GM12865 (cell line): ENCODE measurements at regions not wholly inside any gene's neighbourhood (a gene's known extent, or its start where the extent isn't known, plus 50 kb on each side); places are given as distances from the start of the nearest gene placed in this dataset.
A peak's percentile ranks its signal among the peaks of the same experiment; 100 is the strongest.

Experiments used
- DNase-seq: peaks from one replicate; pipeline ENCODE4 v3.0.0; 2010; ENCODE audit warnings: low read depth
- H3K4me3 ChIP-seq: 2 replicates; pipeline ENCODE4 v1.5.1; 2011; ENCODE audit warnings: mild to moderate bottlenecking, low read depth, low read length, control low read depth
- TF ChIP-seq, protein P1 (sequence below): IDR thresholded peaks from 2 replicates; pipeline ENCODE4 v1.5.1; 2011; ENCODE audit warnings: low read length, control low read depth, low read depth, inconsistent platforms; ENCODE audit not compliant: insufficient read depth; ENCODE audit errors: missing control alignments

- TF ChIP-seq, protein P1, sequence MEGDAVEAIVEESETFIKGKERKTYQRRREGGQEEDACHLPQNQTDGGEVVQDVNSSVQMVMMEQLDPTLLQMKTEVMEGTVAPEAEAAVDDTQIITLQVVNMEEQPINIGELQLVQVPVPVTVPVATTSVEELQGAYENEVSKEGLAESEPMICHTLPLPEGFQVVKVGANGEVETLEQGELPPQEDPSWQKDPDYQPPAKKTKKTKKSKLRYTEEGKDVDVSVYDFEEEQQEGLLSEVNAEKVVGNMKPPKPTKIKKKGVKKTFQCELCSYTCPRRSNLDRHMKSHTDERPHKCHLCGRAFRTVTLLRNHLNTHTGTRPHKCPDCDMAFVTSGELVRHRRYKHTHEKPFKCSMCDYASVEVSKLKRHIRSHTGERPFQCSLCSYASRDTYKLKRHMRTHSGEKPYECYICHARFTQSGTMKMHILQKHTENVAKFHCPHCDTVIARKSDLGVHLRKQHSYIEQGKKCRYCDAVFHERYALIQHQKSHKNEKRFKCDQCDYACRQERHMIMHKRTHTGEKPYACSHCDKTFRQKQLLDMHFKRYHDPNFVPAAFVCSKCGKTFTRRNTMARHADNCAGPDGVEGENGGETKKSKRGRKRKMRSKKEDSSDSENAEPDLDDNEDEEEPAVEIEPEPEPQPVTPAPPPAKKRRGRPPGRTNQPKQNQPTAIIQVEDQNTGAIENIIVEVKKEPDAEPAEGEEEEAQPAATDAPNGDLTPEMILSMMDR = no peak
- H3K4me3 ChIP-seq = no peak overlapping the region
- DNase-seq = no peak
Observed at GRCh38 chr3:28994161-28994905, 286.5 kb upstream of the RBMS3 start.

GRCh38 chr3:29004885-29005599 is 275.8 kb upstream of the RBMS3 start:
- TF ChIP-seq, protein P1 = no peak
- peak; percentile 61 for DNase-seq
- H3K4me3 ChIP-seq = no peak overlapping the region

GRCh38 chr3:29005862-29006261 is 275.0 kb upstream of the RBMS3 start:
- no peak overlapping the region for H3K4me3 ChIP-seq
- TF ChIP-seq, protein P1 = no peak
- DNase-seq = no peak

- no peak for DNase-seq
- TF ChIP-seq, protein P1 = no peak
- H3K4me3 ChIP-seq = no peak overlapping the region
Observed at GRCh38 chr3:29011441-29011840, 269.4 kb upstream of the RBMS3 start.

- no peak overlapping the region for H3K4me3 ChIP-seq
- no peak for DNase-seq
- TF ChIP-seq, protein P1 = no peak
Observed at GRCh38 chr3:29011966-29012365, 268.9 kb upstream of the RBMS3 start.

DNA sequence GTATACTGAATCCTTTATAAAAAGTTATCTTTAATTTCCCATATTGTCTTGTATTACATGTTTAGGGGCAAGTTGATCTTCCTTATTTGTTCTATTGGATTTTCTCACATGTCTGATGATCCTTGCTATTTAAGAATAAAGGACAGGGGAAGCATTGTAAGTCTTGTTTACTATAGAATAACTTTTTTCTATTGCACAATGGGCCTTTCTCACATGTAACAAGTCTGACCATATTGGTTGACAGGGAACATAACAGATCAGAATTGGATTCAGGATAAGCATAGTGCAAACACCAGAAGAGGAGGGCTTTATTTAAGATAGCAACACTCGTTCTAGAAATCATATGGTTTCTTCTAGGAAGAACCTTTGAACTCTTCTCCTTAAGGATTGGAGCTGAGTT is 257.9 kb upstream of the RBMS3 start:
- no peak for DNase-seq
- TF ChIP-seq, protein P1 = no peak
- H3K4me3 ChIP-seq = no peak overlapping the region

DNA sequence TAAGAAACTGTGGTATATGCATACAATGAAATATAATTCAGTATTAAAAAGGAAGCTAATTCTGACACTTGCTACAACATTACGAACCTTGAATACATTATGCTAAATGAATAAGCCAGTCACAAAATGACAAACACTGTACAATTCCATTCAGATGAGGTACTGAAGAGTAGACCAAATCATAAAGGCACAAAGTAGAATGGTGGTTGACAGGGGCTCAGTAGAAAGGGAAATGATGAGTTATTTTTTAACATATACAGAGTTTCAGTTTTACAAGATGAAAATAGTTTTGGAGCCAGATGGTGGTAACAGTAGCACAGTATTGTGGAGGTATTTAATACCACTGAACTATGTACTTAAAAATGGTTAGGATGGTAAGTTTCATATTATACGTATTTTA is 254.6 kb upstream of the RBMS3 start:
- TF ChIP-seq, protein P1 = no peak
- DNase-seq = peak; percentile 59
- H3K4me3 ChIP-seq = no peak overlapping the region
